GM23338 (cell line): ENCODE measurements at regions not wholly inside any gene's neighbourhood (a gene's known extent, or its start where the extent isn't known, plus 50 kb on each side); places are given as distances from the start of the nearest gene placed in this dataset.

Source experiments
- ATAC-seq: fragments of 200-7000 bp; cut with Tn5 transposase; 3 replicates; pipeline ENCODE4 v1.9.1; 2020
- DNase-seq: peaks from one replicate; pipeline ENCODE4 v3.0.0-alpha.2; 2015; ENCODE audit warnings: low spot score
- H2AFZ ChIP-seq: fragments of 200-600 bp; sonication (generic); 2 replicates; pipeline ENCODE4 v1.8.0; 2016; ENCODE audit warnings: antibody characterized with exemption, mild to moderate bottlenecking, moderate library complexity
- H3F3A ChIP-seq: fragments of 200-600 bp; sonication (generic); replicated peaks from 2 replicates; pipeline ENCODE4 v1.8.0; 2017; ENCODE audit warnings: antibody characterized with exemption, mixed run types, low read depth
- H3K27ac ChIP-seq: fragments of 200-600 bp; sonication (generic); 2 replicates; pipeline ENCODE4 v1.6.1; 2016; ENCODE audit warnings: low read depth
- H3K27me3 ChIP-seq: fragments of 200-600 bp; sonication (generic); 2 replicates; pipeline ENCODE4 v1.8.0; 2016; ENCODE audit warnings: mild to moderate bottlenecking, mixed run types, moderate library complexity; ENCODE audit not compliant: insufficient read depth
- H3K36me3 ChIP-seq: fragments of 200-600 bp; sonication (generic); 2 replicates; pipeline ENCODE4 v1.8.0; 2016; ENCODE audit warnings: mild to moderate bottlenecking; ENCODE audit not compliant: insufficient read depth
- H3K4me1 ChIP-seq: fragments of 200-600 bp; sonication (generic); 2 replicates; pipeline ENCODE4 v1.8.0; 2016; ENCODE audit warnings: mild to moderate bottlenecking, moderate library complexity; ENCODE audit not compliant: insufficient read depth
- H3K4me2 ChIP-seq: fragments of 200-600 bp; sonication (generic); 2 replicates; pipeline ENCODE4 v1.7.1; 2017; ENCODE audit warnings: mixed run types
- H3K4me3 ChIP-seq: fragments of 200-600 bp; sonication (generic); 2 replicates; pipeline ENCODE4 v1.6.1; 2016; ENCODE audit warnings: mixed run types
- H3K79me2 ChIP-seq: fragments of 200-600 bp; sonication (generic); replicated peaks from 2 replicates; pipeline ENCODE4 v1.8.0; 2017; ENCODE audit warnings: mild to moderate bottlenecking; ENCODE audit not compliant: insufficient read depth
- H3K9me2 ChIP-seq: fragments of 200-600 bp; sonication (generic); 2 replicates; pipeline ENCODE4 v1.8.0; 2017; ENCODE audit not compliant: insufficient read depth
- H4K20me1 ChIP-seq: fragments of 200-600 bp; sonication (generic); replicated peaks from 2 replicates; pipeline ENCODE4 v1.8.0; 2017; ENCODE audit warnings: mild to moderate bottlenecking; ENCODE audit not compliant: insufficient read depth
- H3K27ac Mint-ChIP-seq: 2 replicates; pipeline ENCODE4 v1.8.0; 2020; ENCODE audit warnings: inconsistent platforms, mild to moderate bottlenecking, moderate library complexity, mixed read lengths
- H3K27me3 Mint-ChIP-seq: 3 replicates; pipeline ENCODE4 v1.8.0; 2022; ENCODE audit warnings: low read depth, mild to moderate bottlenecking, moderate library complexity, mixed read lengths, inconsistent platforms; ENCODE audit not compliant: insufficient read depth, poor library complexity
- H3K36me3 Mint-ChIP-seq: 3 replicates; pipeline ENCODE4 v1.8.0; 2021; ENCODE audit warnings: low read depth, mild to moderate bottlenecking, inconsistent platforms, moderate library complexity, mixed read lengths
- H3K4me1 Mint-ChIP-seq: 3 replicates; pipeline ENCODE4 v1.8.0; 2020; ENCODE audit warnings: mild to moderate bottlenecking, inconsistent platforms, mixed read lengths
- H3K4me3 Mint-ChIP-seq: 3 replicates; pipeline ENCODE4 v1.8.0; 2021; ENCODE audit warnings: moderate library complexity, mild to moderate bottlenecking, inconsistent platforms, mixed read lengths
- H3K9me3 Mint-ChIP-seq: 3 replicates; pipeline ENCODE4 v1.8.0; 2020; ENCODE audit warnings: moderate library complexity, mild to moderate bottlenecking, inconsistent platforms, mixed read lengths
- CTCF ChIP-seq, 2 experiments: fragments of 200-600 bp in 1 of 2; sonication (generic) in 1 of 2; conservative IDR thresholded peaks; 2 replicates each; pipeline versions ENCODE4 v1.5.1 to v1.6.1; 2016 to 2017; ENCODE audit warnings: antibody characterized with exemption in 2 of 2, low read depth in 2 of 2, mild to moderate bottlenecking in 2 of 2, moderate library complexity in 1 of 2
- ETS1 ChIP-seq: IDR thresholded peaks from 2 replicates; pipeline ENCODE4 v1.6.1; 2016; ENCODE audit warnings: antibody characterized with exemption
- EZH2 ChIP-seq: fragments of 200-600 bp; sonication (generic); IDR thresholded peaks from one replicate; pipeline ENCODE4 v1.8.0; 2017; ENCODE audit warnings: antibody characterized with exemption, mild to moderate bottlenecking, low read depth; ENCODE audit not compliant: unreplicated experiment
- NANOG ChIP-seq: IDR thresholded peaks from 2 replicates; pipeline ENCODE4 v1.6.1; 2016; ENCODE audit warnings: antibody characterized with exemption, borderline replicate concordance
- REST ChIP-seq: IDR thresholded peaks from one replicate; pipeline ENCODE4 v1.6.1; 2018; ENCODE audit warnings: antibody characterized with exemption; ENCODE audit not compliant: unreplicated experiment
- ZNF114 ChIP-seq: fragments of 250-450 bp; sonication (Bioruptor Pico); IDR thresholded peaks from 2 replicates; pipeline ENCODE4 v1.5.0; 2020; ENCODE audit warnings: mild to moderate bottlenecking, moderate library complexity
- ZNF331 ChIP-seq: fragments of 250-450 bp; sonication (Bioruptor Pico); IDR thresholded peaks from 2 replicates; pipeline ENCODE4 v1.5.0; 2020; ENCODE audit warnings: low read depth, mild to moderate bottlenecking, moderate library complexity
- TF ChIP-seq, protein P1 (sequence below): fragments of 250-450 bp; sonication (Bioruptor Pico); IDR thresholded peaks from 2 replicates; pipeline ENCODE4 v1.5.0; 2020; ENCODE audit warnings: mild to moderate bottlenecking, moderate library complexity

DNA sequence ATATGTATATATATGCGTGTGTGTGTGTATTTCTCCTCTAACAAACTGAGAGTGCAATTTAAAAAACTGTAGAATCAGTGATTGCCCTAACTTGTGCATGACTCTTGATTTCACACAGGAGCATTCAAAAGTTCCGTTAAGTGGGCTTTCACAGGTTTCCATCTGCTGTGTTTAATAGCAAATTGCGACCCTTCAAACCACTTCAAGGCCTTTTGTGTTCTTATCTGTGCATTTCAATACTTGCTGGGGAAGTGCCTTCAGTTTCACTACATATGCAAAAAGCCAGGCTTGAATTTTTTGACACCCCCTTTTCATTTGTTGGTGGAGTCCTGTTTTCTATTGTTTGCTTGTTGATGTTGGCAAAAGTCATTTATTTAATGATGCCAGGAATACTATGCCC is 158.0 kb downstream of the TM9SF2 start:
- Histone ChIP-seq H3K9me2 (no peaks in the 10 kb centered on the region), H3K79me2 (no peaks in the 10 kb centered on the region), H3K4me1 (peaks cover 61% of the 10 kb centered on the region), H3K4me2 (peak overlapping the region; percentile 67), H2AFZ (no peak overlapping the region), H3K4me3 (peak overlapping the region; percentile 41), H3K27ac (peak overlapping the region; percentile 92), H4K20me1 (no peaks in the 10 kb centered on the region), H3F3A (no peaks in the 10 kb centered on the region), H3K27me3 (no peaks in the 10 kb centered on the region), H3K36me3 (no peaks in the 10 kb centered on the region)
- DNase-seq (peak; percentile 65), ATAC-seq (no peak)
- Mint-ChIP-seq H3K36me3 (no peaks in the 10 kb centered on the region), H3K27me3 (peaks cover 8% of the 10 kb centered on the region), H3K27ac (peak overlapping the region; percentile 89), H3K4me3 (peak overlapping the region; percentile 32; the same call in 1 of the 3 replicates), H3K9me3 (no peaks in the 10 kb centered on the region), H3K4me1 (peaks cover 71% of the 10 kb centered on the region)
- TF ChIP-seq CTCF (conservative IDR thresholded peaks at IDR 0.05; ENCODE audit: low read depth in 2 of 2) (no peak), REST (no peak), ZNF114 (CRISPR knock-in tag) (no peak), ETS1 (peak; percentile 64), NANOG (peak; percentile 98), ZNF331 (no peak), EZH2 (no peak)

DNA sequence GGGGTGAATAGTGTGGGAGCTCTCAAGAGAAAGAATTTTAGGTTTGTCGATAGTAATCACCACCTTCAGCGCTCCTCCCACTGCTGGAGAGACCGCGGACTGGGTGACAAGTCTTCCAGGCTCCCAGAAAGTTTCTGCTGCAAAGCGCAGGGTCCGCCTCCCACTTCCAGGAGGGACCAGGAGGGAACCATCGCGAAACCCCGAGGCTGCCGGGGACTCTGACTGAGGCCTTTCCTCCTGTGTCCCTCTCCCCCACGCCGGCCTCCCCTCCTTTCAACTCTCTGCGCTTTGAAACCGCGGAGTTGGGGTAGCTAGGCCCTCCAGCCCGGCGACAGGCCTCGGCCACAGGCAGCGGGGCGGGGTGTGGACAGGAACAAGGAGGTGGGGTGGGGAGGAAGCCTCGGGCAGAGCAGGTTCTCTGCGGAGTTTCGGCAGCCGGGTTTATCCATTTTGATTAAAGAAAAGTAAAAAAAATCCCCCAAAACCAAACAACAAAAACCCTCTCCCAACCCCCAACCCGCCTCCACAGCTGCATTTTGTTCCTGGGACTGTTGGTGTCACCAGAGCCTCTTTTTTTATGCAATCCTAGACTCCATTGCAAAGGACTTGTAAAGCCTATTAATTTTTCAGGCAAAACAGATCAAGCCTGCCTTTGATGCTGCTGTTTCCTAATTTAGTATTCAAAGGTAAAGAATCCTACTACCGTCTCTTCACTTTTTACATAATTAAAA is 157.2 kb downstream of the TM9SF2 start:
- Mint-ChIP-seq H3K27me3 (peaks cover 5% of the 10 kb centered on the region), H3K4me1 (peaks cover 66% of the 10 kb centered on the region), H3K9me3 (no peaks in the 10 kb centered on the region), H3K36me3 (no peaks in the 10 kb centered on the region), H3K4me3 (peak overlapping the region; percentile 54), H3K27ac (peak overlapping the region; percentile 89)
- DNase-seq = peak; percentile 80
- peak overlapping the region; percentile 92 for H3K27ac ChIP-seq
- H4K20me1 ChIP-seq = no peaks in the 10 kb centered on the region
- H3K4me1 ChIP-seq = peaks cover 61% of the 10 kb centered on the region
- H2AFZ ChIP-seq = no peak overlapping the region
- no peaks in the 10 kb centered on the region for H3K36me3 ChIP-seq
- H3K79me2 ChIP-seq = no peaks in the 10 kb centered on the region
- peak; percentile 53 for ATAC-seq
- H3F3A ChIP-seq = no peaks in the 10 kb centered on the region
- H3K9me2 ChIP-seq = no peaks in the 10 kb centered on the region
- H3K4me2 ChIP-seq = peak overlapping the region; percentile 67
- H3K27me3 ChIP-seq = no peaks in the 10 kb centered on the region
- H3K4me3 ChIP-seq = peak overlapping the region; percentile 41
- TF ChIP-seq, protein P1, sequence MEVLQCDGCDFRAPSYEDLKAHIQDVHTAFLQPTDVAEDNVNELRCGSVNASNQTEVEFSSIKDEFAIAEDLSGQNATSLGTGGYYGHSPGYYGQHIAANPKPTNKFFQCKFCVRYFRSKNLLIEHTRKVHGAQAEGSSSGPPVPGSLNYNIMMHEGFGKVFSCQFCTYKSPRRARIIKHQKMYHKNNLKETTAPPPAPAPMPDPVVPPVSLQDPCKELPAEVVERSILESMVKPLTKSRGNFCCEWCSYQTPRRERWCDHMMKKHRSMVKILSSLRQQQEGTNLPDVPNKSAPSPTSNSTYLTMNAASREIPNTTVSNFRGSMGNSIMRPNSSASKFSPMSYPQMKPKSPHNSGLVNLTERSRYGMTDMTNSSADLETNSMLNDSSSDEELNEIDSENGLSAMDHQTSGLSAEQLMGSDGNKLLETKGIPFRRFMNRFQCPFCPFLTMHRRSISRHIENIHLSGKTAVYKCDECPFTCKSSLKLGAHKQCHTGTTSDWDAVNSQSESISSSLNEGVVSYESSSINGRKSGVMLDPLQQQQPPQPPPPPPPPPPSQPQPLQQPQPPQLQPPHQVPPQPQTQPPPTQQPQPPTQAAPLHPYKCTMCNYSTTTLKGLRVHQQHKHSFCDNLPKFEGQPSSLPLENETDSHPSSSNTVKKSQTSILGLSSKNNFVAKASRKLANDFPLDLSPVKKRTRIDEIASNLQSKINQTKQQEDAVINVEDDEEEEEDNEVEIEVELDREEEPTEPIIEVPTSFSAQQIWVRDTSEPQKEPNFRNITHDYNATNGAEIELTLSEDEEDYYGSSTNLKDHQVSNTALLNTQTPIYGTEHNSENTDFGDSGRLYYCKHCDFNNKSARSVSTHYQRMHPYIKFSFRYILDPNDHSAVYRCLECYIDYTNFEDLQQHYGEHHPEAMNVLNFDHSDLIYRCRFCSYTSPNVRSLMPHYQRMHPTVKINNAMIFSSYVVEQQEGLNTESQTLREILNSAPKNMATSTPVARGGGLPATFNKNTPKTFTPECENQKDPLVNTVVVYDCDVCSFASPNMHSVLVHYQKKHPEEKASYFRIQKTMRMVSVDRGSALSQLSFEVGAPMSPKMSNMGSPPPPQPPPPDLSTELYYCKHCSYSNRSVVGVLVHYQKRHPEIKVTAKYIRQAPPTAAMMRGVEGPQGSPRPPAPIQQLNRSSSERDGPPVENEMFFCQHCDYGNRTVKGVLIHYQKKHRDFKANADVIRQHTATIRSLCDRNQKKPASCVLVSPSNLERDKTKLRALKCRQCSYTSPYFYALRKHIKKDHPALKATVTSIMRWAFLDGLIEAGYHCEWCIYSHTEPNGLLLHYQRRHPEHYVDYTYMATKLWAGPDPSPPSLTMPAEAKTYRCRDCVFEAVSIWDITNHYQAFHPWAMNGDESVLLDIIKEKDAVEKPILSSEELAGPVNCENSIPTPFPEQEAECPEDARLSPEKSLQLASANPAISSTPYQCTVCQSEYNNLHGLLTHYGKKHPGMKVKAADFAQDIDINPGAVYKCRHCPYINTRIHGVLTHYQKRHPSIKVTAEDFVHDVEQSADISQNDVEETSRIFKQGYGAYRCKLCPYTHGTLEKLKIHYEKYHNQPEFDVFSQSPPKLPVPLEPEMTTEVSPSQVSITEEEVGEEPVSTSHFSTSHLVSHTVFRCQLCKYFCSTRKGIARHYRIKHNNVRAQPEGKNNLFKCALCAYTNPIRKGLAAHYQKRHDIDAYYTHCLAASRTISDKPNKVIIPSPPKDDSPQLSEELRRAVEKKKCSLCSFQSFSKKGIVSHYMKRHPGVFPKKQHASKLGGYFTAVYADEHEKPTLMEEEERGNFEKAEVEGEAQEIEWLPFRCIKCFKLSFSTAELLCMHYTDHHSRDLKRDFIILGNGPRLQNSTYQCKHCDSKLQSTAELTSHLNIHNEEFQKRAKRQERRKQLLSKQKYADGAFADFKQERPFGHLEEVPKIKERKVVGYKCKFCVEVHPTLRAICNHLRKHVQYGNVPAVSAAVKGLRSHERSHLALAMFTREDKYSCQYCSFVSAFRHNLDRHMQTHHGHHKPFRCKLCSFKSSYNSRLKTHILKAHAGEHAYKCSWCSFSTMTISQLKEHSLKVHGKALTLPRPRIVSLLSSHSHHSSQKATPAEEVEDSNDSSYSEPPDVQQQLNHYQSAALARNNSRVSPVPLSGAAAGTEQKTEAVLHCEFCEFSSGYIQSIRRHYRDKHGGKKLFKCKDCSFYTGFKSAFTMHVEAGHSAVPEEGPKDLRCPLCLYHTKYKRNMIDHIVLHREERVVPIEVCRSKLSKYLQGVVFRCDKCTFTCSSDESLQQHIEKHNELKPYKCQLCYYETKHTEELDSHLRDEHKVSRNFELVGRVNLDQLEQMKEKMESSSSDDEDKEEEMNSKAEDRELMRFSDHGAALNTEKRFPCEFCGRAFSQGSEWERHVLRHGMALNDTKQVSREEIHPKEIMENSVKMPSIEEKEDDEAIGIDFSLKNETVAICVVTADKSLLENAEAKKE (CRISPR knock-in tag) = no peak
